ENCODE measurements at regions not wholly inside any gene's neighbourhood (a gene's known extent, or its start where the extent isn't known, plus 50 kb on each side); places are given as distances from the start of the nearest gene placed in this dataset.
"Not testable (repeated sequence)": the region's sequence is repeated elsewhere in the genome, so short reads cannot be mapped to it uniquely, and the experiment has no call there.

- TF ChIP-seq, protein P1, sequence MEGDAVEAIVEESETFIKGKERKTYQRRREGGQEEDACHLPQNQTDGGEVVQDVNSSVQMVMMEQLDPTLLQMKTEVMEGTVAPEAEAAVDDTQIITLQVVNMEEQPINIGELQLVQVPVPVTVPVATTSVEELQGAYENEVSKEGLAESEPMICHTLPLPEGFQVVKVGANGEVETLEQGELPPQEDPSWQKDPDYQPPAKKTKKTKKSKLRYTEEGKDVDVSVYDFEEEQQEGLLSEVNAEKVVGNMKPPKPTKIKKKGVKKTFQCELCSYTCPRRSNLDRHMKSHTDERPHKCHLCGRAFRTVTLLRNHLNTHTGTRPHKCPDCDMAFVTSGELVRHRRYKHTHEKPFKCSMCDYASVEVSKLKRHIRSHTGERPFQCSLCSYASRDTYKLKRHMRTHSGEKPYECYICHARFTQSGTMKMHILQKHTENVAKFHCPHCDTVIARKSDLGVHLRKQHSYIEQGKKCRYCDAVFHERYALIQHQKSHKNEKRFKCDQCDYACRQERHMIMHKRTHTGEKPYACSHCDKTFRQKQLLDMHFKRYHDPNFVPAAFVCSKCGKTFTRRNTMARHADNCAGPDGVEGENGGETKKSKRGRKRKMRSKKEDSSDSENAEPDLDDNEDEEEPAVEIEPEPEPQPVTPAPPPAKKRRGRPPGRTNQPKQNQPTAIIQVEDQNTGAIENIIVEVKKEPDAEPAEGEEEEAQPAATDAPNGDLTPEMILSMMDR (conservative IDR thresholded peaks at IDR 0.05), result no peak
- no peak overlapping the region for H3K27ac ChIP-seq
Observed at GRCh38 chr21:25176637-25177412, 430.5 kb downstream of the MRPL39 start.

GRCh38 chr21:25175938-25176337 is 431.3 kb downstream of the MRPL39 start:
- TF ChIP-seq, protein P1 (conservative IDR thresholded peaks at IDR 0.05), result no peak
- H3K27ac ChIP-seq, result no peak overlapping the region

GRCh38 chr21:25171438-25171837 is 435.8 kb downstream of the MRPL39 start:
- TF ChIP-seq, protein P1 (conservative IDR thresholded peaks at IDR 0.05), result no peak
- H3K27ac ChIP-seq, result no peak overlapping the region

DNA sequence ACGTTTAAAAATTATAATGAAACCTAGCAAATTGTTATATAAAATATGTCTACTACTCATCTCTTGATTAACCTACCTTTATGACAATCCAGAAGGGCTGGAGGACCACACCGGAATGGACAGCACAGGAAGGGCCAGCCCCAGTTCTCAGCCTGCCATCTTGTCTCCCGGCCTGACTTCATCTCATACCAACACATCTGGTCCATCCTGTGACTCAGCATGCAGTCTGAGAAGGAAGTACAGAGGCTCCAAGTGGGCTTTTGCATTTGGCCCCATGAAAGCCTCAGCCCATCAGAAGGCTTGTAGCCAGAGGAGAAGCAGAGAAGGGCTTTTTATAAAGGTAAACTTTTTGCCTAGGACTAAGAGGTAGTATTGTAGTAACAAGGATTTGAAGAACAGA is 436.6 kb downstream of the MRPL39 start:
- H3K27ac ChIP-seq, result no peak overlapping the region
- TF ChIP-seq, protein P1 (conservative IDR thresholded peaks at IDR 0.05), result no peak

DNA sequence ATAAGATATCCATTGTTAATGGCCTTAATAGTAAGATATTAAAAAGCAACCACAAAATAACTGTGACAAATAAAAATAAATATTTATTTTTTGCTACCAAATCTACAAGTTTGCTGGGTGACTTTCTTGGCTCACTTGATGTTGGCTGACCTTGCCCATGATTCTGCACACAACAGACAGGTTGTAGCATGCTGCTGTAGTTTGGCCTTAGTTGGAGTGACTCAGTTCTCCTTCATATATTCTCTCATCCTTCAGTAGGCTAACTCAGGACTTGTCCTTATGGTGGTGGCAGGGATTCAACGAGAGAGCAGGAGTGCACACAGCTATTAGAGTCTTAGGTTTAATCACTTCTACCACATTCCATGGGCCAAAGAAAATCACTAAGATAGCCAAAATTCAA is 437.9 kb downstream of the MRPL39 start:
- TF ChIP-seq, protein P1 (conservative IDR thresholded peaks at IDR 0.05), result no peak
- H3K27ac ChIP-seq, result no peak overlapping the region

DNA sequence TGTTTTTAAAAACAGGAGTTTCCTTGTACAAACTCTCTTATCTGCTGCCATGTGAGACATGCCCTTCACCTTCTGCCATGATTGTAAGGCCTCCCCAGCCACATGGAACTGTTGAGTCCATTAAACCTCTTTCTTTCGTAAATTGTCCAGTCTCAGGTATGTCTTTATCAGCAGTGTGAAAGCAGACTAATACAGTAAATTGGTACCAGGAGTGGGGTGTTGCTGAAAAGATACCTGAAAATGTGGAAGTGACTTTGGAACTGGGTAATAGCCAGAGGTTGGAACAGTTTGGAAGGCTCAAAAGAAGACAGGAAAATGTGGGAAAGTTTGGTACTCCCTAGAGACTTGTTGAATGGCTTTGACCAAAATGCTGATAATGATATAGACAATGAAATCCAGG is 440.4 kb downstream of the MRPL39 start:
- not testable (repeated sequence) for H3K27ac ChIP-seq

DNA sequence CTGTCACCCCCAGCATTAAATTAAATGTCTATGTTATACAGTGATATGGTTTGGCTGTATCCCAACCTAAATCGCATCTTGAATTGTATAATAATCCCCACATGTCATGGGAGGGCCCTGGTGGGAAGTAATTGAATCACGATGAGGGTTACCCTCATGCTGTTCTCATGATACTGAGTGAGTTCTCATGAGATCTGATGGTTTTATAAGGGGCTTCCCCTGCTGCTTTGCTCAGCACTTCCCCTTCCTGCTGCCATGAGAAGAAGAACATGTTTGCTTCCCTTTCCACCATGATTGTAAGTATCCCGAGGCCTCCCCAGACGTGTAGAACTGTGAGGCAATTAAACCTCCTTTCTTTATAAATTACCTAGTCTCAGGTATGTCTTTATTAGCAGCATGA is 445.7 kb downstream of the MRPL39 start:
- H3K27ac ChIP-seq, result no peak overlapping the region
- TF ChIP-seq, protein P1 (conservative IDR thresholded peaks at IDR 0.05), result no peak

GRCh38 chr21:25155020-25155419 is 452.3 kb downstream of the MRPL39 start:
- H3K27ac ChIP-seq, result not testable (repeated sequence)

Data from VCaP (cell line).